ENCODE measurements at regions not wholly inside any gene's neighbourhood (a gene's known extent, or its start where the extent isn't known, plus 50 kb on each side); places are given as distances from the start of the nearest gene placed in this dataset.

DNA sequence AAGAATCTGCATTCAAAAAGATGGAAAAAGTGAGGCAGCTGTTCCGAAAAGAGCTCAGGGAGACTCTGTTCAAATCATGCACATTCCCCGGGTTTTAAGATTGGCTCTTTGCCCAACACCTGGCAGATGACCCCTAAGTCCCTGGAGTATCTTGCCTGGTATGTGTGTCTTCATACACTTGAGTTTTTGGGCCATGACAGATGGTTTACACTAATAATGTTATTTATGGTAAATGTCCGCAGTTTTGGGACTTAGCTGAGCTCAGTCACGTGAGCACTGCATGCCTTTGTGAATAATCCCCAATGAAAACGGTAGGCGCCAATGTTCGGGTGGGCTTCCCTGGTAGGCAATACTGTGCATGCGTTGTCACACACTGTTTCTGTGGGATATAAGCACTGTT is 316.1 kb downstream of the PRDM9 start:
- no peak for ATAC-seq
- WGBS, 3 donors, result 23 to 28% (median 25%) methylated on average over 8 of the region's 8 CpGs
- TF ChIP-seq, protein P1, sequence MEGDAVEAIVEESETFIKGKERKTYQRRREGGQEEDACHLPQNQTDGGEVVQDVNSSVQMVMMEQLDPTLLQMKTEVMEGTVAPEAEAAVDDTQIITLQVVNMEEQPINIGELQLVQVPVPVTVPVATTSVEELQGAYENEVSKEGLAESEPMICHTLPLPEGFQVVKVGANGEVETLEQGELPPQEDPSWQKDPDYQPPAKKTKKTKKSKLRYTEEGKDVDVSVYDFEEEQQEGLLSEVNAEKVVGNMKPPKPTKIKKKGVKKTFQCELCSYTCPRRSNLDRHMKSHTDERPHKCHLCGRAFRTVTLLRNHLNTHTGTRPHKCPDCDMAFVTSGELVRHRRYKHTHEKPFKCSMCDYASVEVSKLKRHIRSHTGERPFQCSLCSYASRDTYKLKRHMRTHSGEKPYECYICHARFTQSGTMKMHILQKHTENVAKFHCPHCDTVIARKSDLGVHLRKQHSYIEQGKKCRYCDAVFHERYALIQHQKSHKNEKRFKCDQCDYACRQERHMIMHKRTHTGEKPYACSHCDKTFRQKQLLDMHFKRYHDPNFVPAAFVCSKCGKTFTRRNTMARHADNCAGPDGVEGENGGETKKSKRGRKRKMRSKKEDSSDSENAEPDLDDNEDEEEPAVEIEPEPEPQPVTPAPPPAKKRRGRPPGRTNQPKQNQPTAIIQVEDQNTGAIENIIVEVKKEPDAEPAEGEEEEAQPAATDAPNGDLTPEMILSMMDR (IDR thresholded peaks at IDR 0.05), result no peak

DNA sequence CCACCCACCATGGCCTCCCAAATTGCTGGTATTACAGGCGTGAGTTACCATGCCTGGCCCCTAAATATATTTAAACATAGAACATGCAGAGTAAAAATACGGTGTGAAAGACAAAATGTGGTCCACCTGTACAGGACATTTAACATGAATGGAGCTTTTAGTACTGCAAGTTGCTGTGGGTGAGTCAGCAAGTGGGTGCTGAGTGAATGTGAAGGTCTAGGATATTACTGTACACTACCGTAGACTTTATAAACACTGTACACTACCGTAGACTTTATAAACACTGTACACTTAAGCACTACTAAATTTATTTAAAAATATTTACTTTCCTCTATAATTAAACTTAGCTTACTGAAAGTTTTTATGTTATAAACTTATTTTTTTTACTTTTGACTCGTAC is 317.8 kb downstream of the PRDM9 start:
- DNase-seq (no peak), ATAC-seq (no peak)
- Histone ChIP-seq H3K4me1 (no peaks in the 10 kb centered on the region), H3K36me3 (ENCODE audit: insufficient read depth in 1 of 2, low read depth in 1 of 2) (no peaks in the 10 kb centered on the region), H3K27me3 (ENCODE audit: insufficient read depth in 3 of 3, low read length in 2 of 3) (no peaks in the 10 kb centered on the region), H3K4me3 (no peak overlapping the region), H3K27ac (no peak overlapping the region), H3K9me3 (no peaks in the 10 kb centered on the region)
- TF ChIP-seq, protein P1 (IDR thresholded peaks at IDR 0.05), result no peak
- intact Hi-C loops (cut with DNase I), result no loop called here
- WGBS, 3 donors, result 91 to 92% (median 91%) methylated on average over 5 of the region's 5 CpGs

More for the DNA sequence above, 316.1 kb downstream of the PRDM9 start:
- intact Hi-C loops (cut with DNase I), result no loop called here
- H3K27me3 ChIP-seq (ENCODE audit: insufficient read depth in 3 of 3, low read length in 2 of 3), result no peaks in the 10 kb centered on the region
- no peak overlapping the region for H3K27ac ChIP-seq
- H3K4me1 ChIP-seq, result no peaks in the 10 kb centered on the region
- H3K9me3 ChIP-seq, result no peaks in the 10 kb centered on the region
- H3K36me3 ChIP-seq (ENCODE audit: insufficient read depth in 1 of 2, low read depth in 1 of 2), result no peaks in the 10 kb centered on the region
- H3K4me3 ChIP-seq, result no peak overlapping the region
- no peak for DNase-seq

DNA sequence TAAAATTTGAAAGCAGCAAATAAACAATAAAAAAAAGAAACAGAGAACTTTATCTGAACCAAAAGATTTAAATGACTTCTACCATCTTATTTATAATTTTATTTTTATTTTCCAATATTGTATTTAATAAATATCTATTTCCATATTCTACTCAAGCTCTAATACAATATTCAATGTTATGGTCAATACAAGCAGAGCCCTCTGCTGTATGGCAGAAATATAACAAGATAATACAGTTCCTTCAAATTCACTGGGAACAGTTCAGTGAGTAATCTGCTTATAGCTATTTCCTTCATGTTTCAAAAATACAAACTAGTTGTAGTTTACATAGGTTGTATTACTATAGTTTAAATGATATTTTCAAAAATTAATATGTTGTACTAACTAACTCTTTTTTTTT is 332.7 kb downstream of the PRDM9 start:
- Histone ChIP-seq H3K36me3 (ENCODE audit: insufficient read depth in 1 of 2, low read depth in 1 of 2) (no peaks in the 10 kb centered on the region), H3K27ac (no peak overlapping the region), H3K4me3 (no peak overlapping the region), H3K9me3 (peaks cover 14% of the 10 kb centered on the region), H3K4me1 (no peaks in the 10 kb centered on the region), H3K27me3 (ENCODE audit: insufficient read depth in 3 of 3, low read length in 2 of 3) (no peaks in the 10 kb centered on the region)
- TF ChIP-seq, protein P1 (IDR thresholded peaks at IDR 0.05), result no peak
- intact Hi-C loops (cut with DNase I), result no loop called here
- DNase-seq, result no peak
- ATAC-seq, result no peak

DNA sequence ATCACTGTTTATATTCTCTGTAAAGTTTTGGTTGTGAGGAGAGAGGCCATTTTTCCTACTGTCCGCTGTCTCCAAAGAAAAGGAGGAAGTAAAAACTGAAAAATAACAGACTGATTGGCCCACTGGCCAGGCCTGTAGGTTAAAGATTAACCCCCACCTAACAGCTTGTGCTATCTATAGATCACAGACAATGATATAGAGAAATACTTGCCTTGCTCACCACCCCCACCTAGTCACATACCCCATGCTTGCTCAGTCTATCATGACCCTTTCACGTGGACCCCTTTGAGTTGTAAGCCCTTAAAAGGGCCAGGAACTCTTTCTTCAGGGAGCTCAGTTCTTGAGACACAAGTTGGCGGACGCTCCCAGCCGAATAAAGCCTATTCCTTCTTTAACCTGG is 357.4 kb downstream of the PRDM9 start:
- intact Hi-C loops (cut with DNase I), result no loop called here
- 79 to 80% (median 80%) methylated on average over 5 of the region's 5 CpGs for WGBS, 3 donors
- ATAC-seq (no peak), DNase-seq (no peak)
- TF ChIP-seq, protein P1 (IDR thresholded peaks at IDR 0.05), result no peak
- Histone ChIP-seq H3K36me3 (ENCODE audit: insufficient read depth in 1 of 2, low read depth in 1 of 2) (no peaks in the 10 kb centered on the region), H3K27ac (no peak overlapping the region), H3K27me3 (ENCODE audit: insufficient read depth in 3 of 3, low read length in 2 of 3) (no peaks in the 10 kb centered on the region), H3K4me3 (no peak overlapping the region), H3K9me3 (no peaks in the 10 kb centered on the region), H3K4me1 (no peaks in the 10 kb centered on the region)

DNA sequence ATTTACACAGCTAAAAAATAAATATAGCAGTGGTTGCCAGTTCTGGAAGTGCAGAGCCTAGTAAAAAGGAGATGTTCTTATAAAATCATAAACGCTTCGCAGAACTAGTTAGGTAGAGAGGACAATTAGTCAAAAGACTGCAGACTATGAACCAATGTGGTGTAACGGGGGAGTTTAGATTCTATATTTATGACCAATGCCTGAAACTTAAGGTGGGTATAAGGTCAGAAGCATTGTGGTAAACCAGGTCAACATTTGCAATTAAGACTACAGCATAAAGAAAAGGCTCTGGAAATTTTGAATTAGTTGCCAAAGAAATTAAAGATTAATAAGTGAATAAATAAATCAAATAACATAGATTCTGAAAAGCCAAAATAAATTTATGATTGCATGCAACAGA is 370.4 kb downstream of the PRDM9 start:
- no peaks in the 10 kb centered on the region for H3K27me3 ChIP-seq (ENCODE audit: insufficient read depth in 3 of 3, low read length in 2 of 3)
- H3K4me1 ChIP-seq, result no peaks in the 10 kb centered on the region
- H3K9me3 ChIP-seq, result no peaks in the 10 kb centered on the region
- TF ChIP-seq, protein P1 (IDR thresholded peaks at IDR 0.05), result no peak
- DNase-seq (no peak), ATAC-seq (no peak)
- intact Hi-C loops (cut with DNase I), result no loop called here
- 94 to 97% (median 95%) methylated on average over 3 of the region's 3 CpGs for WGBS, 3 donors
- no peak overlapping the region for H3K27ac ChIP-seq
- H3K4me3 ChIP-seq, result no peak overlapping the region
- H3K36me3 ChIP-seq (ENCODE audit: insufficient read depth in 1 of 2, low read depth in 1 of 2), result no peaks in the 10 kb centered on the region
